HepG2 (cell line): ENCODE measurements at regions not wholly inside any gene's neighbourhood (a gene's known extent, or its start where the extent isn't known, plus 50 kb on each side); places are given as distances from the start of the nearest gene placed in this dataset.

Experiments used
- ELF4 ChIP-seq: sonication (generic); formaldehyde crosslinking; IDR thresholded peaks from 2 replicates; pipeline ENCODE4 v1.5.0; 2020; ENCODE audit warnings: missing genetic modification reagents, mild to moderate bottlenecking, moderate library complexity, borderline replicate concordance
- EZH2 ChIP-seq: conservative IDR thresholded peaks from 2 replicates; pipeline ENCODE4 v1.6.1; 2012; ENCODE audit warnings: mild to moderate bottlenecking, low read depth, low read length, moderate library complexity
- JUN ChIP-seq: sonication (generic); formaldehyde crosslinking; IDR thresholded peaks from 2 replicates; pipeline ENCODE4 v1.4.0; 2020; ENCODE audit warnings: mild to moderate bottlenecking, missing genetic modification reagents
- KLF12 ChIP-seq: sonication (generic); formaldehyde crosslinking; IDR thresholded peaks from 2 replicates; pipeline ENCODE4 v1.4.0; 2020; ENCODE audit warnings: missing genetic modification reagents, borderline replicate concordance
- RFX5 ChIP-seq: IDR thresholded peaks from 2 replicates; pipeline ENCODE4 v1.6.1; 2011; ENCODE audit warnings: low read depth, low read length, improper control_type of control experiment
- TF ChIP-seq, protein P1 (sequence below): sonication (generic); formaldehyde crosslinking; IDR thresholded peaks from 2 replicates; pipeline ENCODE4 v1.9.0; 2021; ENCODE audit warnings: missing genetic modification reagents, borderline replicate concordance
- TF ChIP-seq, protein P2 (sequence below): sonication (generic); formaldehyde crosslinking; IDR thresholded peaks from 2 replicates; pipeline ENCODE4 v1.4.0; 2020; ENCODE audit warnings: missing genetic modification reagents

DNA sequence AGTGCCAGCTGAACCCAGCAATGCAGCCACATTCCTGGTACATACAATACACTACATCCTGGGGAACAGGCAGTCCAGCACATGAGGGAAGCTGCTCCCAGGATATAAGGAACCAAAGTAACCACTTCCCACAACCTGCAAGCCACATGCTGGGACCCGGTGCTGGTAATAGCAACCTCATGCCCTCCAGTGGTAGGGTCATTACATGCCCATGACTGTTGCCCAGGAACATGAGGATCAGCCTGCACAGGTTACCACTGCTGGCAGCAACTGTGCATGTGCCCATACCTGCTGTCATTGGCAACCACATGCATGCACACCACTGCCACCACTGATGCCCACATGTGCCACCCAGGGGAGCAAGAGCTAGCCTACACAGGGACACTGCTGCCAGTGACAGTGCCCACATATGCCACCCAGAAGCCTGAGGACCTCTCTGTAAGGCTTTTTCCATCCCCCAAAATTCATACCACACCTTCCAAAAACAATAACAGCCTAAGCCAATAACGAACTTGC is 1982.5 kb downstream of the ARAP2 start:
- no peak for TF ChIP-seq ELF4 (CRISPR knock-in tag)
- TF ChIP-seq, protein P1, sequence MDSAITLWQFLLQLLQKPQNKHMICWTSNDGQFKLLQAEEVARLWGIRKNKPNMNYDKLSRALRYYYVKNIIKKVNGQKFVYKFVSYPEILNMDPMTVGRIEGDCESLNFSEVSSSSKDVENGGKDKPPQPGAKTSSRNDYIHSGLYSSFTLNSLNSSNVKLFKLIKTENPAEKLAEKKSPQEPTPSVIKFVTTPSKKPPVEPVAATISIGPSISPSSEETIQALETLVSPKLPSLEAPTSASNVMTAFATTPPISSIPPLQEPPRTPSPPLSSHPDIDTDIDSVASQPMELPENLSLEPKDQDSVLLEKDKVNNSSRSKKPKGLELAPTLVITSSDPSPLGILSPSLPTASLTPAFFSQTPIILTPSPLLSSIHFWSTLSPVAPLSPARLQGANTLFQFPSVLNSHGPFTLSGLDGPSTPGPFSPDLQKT (CRISPR knock-in tag), result no peak
- TF ChIP-seq RFX5, result no peak
- TF ChIP-seq, protein P2, sequence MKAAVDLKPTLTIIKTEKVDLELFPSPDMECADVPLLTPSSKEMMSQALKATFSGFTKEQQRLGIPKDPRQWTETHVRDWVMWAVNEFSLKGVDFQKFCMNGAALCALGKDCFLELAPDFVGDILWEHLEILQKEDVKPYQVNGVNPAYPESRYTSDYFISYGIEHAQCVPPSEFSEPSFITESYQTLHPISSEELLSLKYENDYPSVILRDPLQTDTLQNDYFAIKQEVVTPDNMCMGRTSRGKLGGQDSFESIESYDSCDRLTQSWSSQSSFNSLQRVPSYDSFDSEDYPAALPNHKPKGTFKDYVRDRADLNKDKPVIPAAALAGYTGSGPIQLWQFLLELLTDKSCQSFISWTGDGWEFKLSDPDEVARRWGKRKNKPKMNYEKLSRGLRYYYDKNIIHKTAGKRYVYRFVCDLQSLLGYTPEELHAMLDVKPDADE (CRISPR knock-in tag), result no peak
- no peak for TF ChIP-seq JUN
- no peak for TF ChIP-seq KLF12
- no peak for TF ChIP-seq EZH2
